ENCODE measurements at regions not wholly inside any gene's neighbourhood (a gene's known extent, or its start where the extent isn't known, plus 50 kb on each side); places are given as distances from the start of the nearest gene placed in this dataset.

DNA sequence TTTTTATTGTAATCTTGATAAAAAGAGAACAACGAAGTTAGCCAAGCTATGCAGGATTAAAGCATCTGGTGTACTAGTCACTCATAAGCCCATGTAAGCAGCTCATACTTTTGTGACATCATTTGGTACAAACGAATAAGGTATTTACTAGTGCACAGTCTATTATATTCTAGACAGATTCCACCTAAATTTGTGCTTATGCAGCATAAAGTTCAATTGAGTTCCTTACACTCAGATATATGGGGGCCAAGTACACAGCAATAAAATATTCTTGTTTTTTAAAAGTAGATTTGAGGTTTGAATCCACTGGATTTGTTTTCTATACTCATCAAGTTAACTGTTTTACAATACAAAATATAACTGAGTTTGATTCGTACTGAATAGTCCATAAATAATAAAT is 1621.2 kb downstream of the MAT2B start:
- Mint-ChIP-seq H3K4me1 (no peaks in the 10 kb centered on the region), H3K27me3 (no peaks in the 10 kb centered on the region), H3K9me3 (peaks cover 3% of the 10 kb centered on the region), H3K27ac (no peak overlapping the region), H3K36me3 (no peaks in the 10 kb centered on the region), H3K4me3 (no peak overlapping the region)
- no peak for ATAC-seq

DNA sequence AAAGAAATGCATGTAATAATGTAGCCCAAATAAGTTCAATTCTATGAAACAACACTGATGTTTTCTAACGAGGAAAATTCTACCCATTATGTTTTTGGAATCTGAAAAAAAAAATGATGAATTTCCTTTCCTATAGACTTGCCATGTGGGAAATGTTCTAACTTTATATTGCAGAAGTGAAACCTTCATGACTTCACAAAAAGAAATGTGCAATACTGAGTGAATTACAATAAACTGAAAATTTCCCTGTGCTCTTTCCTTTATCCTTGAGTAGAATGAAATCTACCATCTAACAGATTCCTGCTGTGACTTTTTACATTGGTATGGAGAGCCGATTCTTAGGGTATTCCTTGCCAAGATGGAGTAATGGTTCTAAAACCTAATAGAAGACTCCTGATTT is 1622.5 kb downstream of the MAT2B start:
- no peak overlapping the region for H3K27ac Mint-ChIP-seq
- H3K4me1 Mint-ChIP-seq, result no peaks in the 10 kb centered on the region
- no peaks in the 10 kb centered on the region for H3K36me3 Mint-ChIP-seq
- no peak for ATAC-seq
- H3K27me3 Mint-ChIP-seq, result no peaks in the 10 kb centered on the region
- H3K9me3 Mint-ChIP-seq, result peaks cover 3% of the 10 kb centered on the region
- H3K4me3 Mint-ChIP-seq, result no peak overlapping the region

DNA sequence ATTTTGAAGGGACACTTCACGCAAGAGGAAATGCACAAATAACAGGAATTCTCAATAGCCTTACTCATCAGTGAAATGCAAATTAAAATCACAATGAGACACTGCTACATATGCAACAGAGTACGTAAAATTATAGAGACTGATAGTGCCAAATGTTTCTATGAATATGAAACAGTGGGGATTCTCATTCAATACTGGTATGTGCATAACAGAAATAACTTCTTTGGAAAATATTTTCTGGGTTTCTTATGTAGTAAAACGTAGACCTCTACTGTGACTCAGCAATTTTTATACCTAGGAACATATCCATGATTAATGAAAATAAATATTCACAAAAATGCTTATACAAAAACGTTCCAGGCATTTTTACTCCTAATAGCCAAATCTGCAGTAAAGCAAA is 1625.2 kb downstream of the MAT2B start:
- no peak overlapping the region for H3K4me3 Mint-ChIP-seq
- no peaks in the 10 kb centered on the region for H3K27me3 Mint-ChIP-seq
- no peak overlapping the region for H3K27ac Mint-ChIP-seq
- ATAC-seq, result no peak
- peaks cover 3% of the 10 kb centered on the region for H3K9me3 Mint-ChIP-seq
- no peaks in the 10 kb centered on the region for H3K36me3 Mint-ChIP-seq
- no peaks in the 10 kb centered on the region for H3K4me1 Mint-ChIP-seq

DNA sequence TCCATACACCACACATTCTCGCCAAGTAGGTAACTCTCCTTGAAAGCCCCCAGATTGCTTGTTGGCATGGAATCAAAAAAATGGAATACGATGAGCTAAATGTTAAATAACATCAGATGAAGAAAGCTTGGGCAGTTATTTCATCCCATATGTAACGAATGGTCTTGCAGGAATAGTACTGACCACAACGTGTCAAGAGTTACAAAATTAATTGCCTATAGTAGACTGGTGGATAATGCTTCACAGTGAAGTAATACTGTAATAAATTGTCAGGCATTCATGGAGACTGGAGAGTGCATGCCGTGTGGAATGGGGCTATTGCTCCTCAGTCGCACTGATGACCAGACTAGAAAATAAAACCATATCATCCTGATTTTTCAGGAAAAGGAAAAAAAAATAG is 1628.7 kb downstream of the MAT2B start:
- Mint-ChIP-seq H3K27me3 (no peaks in the 10 kb centered on the region), H3K9me3 (peaks cover 3% of the 10 kb centered on the region), H3K27ac (no peak overlapping the region), H3K4me3 (no peak overlapping the region), H3K4me1 (no peaks in the 10 kb centered on the region), H3K36me3 (no peaks in the 10 kb centered on the region)
- ATAC-seq, result no peak

DNA sequence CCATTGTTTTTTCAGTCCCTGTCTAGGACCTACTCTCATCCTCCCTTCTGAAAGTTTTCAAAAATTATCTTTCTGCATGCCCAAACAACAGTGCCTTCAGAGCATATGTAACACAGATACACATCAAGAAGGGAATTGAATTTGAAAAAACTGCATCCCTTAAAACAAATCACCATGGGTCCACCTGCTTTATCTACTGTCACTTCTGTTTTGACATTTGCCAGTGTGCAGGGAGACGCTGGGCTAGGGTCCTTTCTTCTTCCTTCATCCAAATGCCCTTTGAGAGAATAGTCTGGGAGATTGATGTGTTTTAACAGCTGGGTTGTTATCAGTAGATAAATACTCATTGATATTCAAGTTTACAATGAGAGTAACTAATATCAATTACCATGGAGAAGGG is 1630.1 kb downstream of the MAT2B start:
- Mint-ChIP-seq H3K27me3 (no peaks in the 10 kb centered on the region), H3K4me1 (no peaks in the 10 kb centered on the region), H3K4me3 (no peak overlapping the region), H3K27ac (no peak overlapping the region), H3K9me3 (no peaks in the 10 kb centered on the region), H3K36me3 (no peaks in the 10 kb centered on the region)
- no peak for ATAC-seq

DNA sequence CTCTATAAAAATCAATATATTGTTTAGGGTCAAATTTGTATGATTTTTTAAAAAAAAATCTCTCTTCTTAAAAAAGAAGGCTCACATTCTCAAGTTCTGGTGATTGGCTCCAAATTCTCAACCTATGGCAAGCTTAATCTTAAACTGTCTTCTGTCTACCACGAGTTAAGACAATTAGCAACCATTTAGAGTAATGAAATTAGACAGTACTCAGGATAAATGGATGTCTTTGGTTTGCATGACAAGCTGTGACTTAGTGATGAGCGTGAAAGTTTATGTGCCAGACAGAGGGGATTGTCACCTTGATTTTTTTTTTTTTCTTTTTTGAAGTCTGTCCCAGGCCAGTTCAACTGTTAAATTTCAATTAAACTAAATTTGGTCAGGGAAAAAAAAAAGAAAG is 1632.3 kb downstream of the MAT2B start:
- Mint-ChIP-seq H3K4me1 (no peaks in the 10 kb centered on the region), H3K9me3 (no peaks in the 10 kb centered on the region), H3K36me3 (no peaks in the 10 kb centered on the region), H3K27ac (no peak overlapping the region), H3K27me3 (no peaks in the 10 kb centered on the region), H3K4me3 (no peak overlapping the region)
- ATAC-seq, result no peak

DNA sequence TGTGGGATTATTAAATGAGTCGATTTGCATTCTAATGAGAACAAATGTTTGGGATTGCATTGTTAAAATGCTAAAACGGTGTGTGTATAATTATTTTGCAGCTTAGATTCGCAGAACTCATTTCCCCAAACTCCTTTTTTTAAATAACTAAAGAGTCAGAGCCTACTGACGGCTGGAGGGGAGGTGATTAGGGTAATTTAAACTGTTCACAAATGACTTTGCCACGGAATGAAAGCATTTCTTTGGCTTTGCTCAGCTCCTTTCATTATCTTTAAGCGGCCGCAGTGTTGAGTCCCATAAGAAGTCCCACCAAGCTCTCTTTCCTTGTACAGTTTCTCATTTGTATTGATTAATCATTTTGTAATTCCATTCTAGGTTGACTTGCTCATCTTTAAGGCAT is 1632.8 kb downstream of the MAT2B start:
- Mint-ChIP-seq H3K9me3 (no peaks in the 10 kb centered on the region), H3K36me3 (no peaks in the 10 kb centered on the region), H3K27ac (no peak overlapping the region), H3K4me1 (no peaks in the 10 kb centered on the region), H3K27me3 (no peaks in the 10 kb centered on the region), H3K4me3 (no peak overlapping the region)
- ATAC-seq, result no peak

DNA sequence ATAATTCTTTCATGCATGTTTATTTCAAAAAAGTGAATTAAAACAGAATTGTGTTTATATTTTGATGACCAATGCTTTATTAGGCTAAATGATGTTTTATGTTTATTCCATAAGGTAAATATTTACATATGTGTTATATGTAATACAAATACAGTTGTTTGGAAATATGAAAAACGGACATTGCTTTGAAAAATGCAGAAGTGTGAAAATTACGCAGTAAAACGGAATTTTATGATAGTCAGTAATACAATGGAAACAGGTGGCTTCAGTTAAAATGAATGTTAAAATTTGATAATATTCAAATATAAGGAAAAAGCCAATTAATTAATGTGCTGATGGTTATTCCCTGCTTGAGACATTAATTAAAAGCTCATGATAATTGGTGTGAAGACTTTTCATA is 1633.8 kb downstream of the MAT2B start:
- Mint-ChIP-seq H3K27me3 (no peaks in the 10 kb centered on the region), H3K9me3 (no peaks in the 10 kb centered on the region), H3K27ac (no peak overlapping the region), H3K4me3 (no peak overlapping the region), H3K4me1 (no peaks in the 10 kb centered on the region), H3K36me3 (no peaks in the 10 kb centered on the region)
- no peak for ATAC-seq

DNA sequence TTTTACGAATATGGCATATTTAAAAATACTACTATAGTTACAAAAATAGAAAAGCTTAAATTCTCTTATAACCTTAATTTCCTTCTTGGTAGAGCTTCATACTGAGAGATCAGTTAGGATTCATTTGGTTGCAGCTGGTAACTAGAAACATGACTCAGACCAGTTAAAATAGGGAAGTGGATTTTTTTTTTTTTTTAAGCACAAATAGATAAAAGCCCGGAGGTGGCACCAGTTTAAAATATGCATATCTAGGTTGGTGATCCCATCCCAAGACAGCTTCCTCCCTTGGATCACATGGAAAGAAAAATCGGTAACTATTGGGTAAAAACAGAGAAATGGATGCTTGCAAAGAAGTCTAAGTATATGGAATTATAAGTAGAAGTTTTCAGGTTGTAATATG is 1634.3 kb downstream of the MAT2B start:
- ATAC-seq, result no peak
- no peaks in the 10 kb centered on the region for H3K4me1 Mint-ChIP-seq
- H3K36me3 Mint-ChIP-seq, result no peaks in the 10 kb centered on the region
- no peaks in the 10 kb centered on the region for H3K9me3 Mint-ChIP-seq
- H3K4me3 Mint-ChIP-seq, result no peak overlapping the region
- H3K27me3 Mint-ChIP-seq, result no peaks in the 10 kb centered on the region
- H3K27ac Mint-ChIP-seq, result no peak overlapping the region

DNA sequence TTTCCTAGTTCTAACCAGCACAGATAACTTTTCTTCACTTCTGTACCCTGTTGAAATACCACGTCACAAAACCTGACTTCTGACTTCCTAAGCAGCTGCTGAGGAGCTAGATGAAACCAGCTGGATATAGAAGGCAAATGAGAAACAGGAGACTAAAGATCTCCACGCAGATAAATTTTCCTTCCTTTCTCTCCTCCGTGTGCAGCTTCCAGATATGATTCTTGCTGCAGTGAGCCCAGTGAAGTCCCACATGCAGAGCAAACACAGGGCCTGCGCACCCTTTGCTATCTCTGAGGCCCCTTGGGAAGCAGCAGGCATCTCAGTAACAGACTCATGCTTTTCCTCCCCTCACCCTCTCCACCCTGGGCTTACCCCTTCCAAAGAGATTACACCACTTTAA is 1638.3 kb downstream of the MAT2B start:
- no peak for ATAC-seq
- no peaks in the 10 kb centered on the region for H3K27me3 Mint-ChIP-seq
- H3K9me3 Mint-ChIP-seq, result no peaks in the 10 kb centered on the region
- no peaks in the 10 kb centered on the region for H3K36me3 Mint-ChIP-seq
- no peaks in the 10 kb centered on the region for H3K4me1 Mint-ChIP-seq
- no peak overlapping the region for H3K27ac Mint-ChIP-seq
- no peak overlapping the region for H3K4me3 Mint-ChIP-seq

DNA sequence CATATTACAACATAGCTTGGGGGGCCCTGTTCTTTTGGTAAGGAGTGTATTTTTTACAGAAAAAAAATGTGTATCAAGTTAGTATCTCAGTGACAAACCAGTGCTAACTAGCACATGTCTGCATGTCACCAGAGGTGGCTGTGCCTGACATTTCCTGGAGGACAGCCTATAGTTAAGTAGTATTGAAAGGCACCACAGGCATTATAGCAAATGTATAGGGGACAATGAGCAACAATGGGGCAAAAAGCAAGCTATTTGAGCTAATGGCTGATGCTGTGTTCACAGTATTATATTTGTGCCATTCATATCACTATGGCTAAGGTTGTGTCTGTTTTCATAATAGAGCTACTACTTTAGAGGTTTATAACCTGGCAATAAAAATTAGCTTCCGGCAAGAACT is 1644.0 kb downstream of the MAT2B start:
- Mint-ChIP-seq H3K4me1 (no peaks in the 10 kb centered on the region), H3K9me3 (no peaks in the 10 kb centered on the region), H3K27me3 (no peaks in the 10 kb centered on the region), H3K4me3 (no peak overlapping the region), H3K27ac (no peak overlapping the region), H3K36me3 (no peaks in the 10 kb centered on the region)
- no peak for ATAC-seq

DNA sequence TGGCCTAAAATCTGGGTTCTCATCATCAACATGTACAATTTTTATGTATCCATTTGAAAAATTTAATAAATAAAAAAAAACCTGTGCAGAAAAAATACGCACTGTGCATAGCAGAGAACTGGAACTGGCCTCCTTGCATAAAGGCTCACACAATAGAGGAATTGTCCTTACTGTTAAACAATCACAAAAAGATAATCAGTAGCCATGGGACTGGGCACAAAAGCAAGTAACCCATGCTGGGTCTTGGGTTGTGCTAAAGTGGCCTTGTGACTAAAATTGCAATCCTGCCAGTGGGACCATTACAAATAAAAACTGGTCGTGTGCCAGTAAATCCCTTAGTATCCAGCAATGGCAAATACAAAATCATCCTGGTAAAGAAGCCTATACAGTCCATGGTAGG is 1646.6 kb downstream of the MAT2B start:
- no peak for ATAC-seq
- Mint-ChIP-seq H3K27ac (no peak overlapping the region), H3K9me3 (no peaks in the 10 kb centered on the region), H3K4me3 (no peak overlapping the region), H3K27me3 (no peaks in the 10 kb centered on the region), H3K36me3 (no peaks in the 10 kb centered on the region), H3K4me1 (no peaks in the 10 kb centered on the region)

DNA sequence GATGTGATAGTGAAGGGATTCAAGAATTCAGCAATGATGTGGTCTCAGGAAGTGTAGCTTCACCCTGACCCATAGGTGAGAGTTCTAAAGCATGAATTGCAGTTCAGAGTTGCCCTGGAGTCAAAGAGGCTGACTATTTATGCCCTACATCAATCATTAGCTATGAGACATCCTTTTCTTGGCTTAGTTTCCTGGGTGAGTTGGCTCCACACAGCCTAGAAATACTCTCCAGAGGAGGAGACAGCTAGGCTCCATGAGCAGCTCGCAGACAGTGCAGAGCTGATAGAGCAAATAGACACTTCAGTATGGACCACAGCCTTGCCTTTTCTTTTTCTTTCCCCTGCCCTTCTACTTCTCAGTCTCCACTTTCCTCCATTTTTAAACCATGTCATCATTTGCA is 1651.8 kb downstream of the MAT2B start:
- Mint-ChIP-seq H3K27me3 (no peaks in the 10 kb centered on the region), H3K36me3 (no peaks in the 10 kb centered on the region), H3K4me1 (peaks cover 6% of the 10 kb centered on the region), H3K9me3 (peaks cover 3% of the 10 kb centered on the region), H3K27ac (no peak overlapping the region), H3K4me3 (no peak overlapping the region)
- no peak for ATAC-seq

DNA sequence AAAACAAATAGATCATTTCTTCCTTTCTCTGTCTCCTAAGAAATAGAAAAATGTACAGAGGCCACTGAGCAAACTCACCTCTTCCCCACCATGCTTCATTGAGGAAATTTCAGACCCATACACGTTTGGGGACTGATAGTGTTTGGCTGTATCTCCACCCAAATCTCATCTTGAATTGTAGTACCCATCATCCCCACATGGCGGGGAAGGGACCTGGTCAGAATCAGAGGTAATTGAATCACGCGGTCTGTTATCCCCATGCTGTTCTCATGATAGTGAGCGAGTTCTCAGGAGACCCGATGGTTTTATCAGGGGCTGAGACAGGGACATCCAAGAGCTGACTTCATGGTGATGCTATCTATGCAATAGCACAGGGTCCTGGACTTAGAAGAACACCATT is 1655.8 kb downstream of the MAT2B start:
- Mint-ChIP-seq H3K4me3 (no peak overlapping the region), H3K9me3 (peaks cover 3% of the 10 kb centered on the region), H3K36me3 (no peaks in the 10 kb centered on the region), H3K27me3 (no peaks in the 10 kb centered on the region), H3K27ac (no peak overlapping the region), H3K4me1 (peaks cover 6% of the 10 kb centered on the region)
- ATAC-seq, result no peak

DNA sequence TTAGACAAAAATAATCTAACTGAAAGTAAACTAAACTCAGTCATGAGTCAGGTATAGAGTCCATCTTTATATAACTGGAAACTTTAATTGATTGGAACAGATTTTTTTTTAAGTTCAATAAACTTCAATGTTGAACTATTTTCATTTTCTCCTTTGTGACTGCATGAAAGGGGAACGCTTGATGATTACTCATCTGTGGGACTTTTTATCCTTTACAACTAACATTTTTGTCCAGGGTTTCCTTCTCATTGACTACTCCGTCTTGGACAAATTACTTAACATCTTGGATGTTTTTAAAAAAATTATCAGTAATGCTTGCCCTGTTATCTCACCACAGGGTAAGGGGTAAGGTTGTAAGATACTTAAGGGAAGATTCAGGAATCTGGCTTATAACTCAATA is 1658.4 kb downstream of the MAT2B start:
- Mint-ChIP-seq H3K27me3 (no peaks in the 10 kb centered on the region), H3K27ac (no peak overlapping the region), H3K36me3 (no peaks in the 10 kb centered on the region), H3K9me3 (peaks cover 3% of the 10 kb centered on the region), H3K4me1 (peaks cover 6% of the 10 kb centered on the region), H3K4me3 (no peak overlapping the region)
- no peak for ATAC-seq

DNA sequence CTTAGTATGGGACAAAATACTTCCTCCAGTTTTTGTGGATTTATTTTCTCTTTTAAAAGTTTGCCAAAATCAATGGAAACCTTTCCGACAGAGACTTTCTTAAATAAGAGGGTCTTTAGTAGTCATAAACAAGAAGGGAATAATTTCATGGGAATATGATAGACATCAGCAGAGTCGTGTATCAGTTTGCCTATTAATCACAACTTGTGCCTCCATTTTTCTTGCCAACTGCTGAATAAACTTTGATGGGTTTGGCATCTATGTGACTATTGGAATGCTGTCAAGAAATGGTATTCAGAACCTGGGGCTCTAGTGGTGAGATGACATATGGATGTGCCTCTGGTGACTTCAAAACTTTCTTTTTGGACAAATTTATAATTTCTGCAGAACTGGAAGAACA is 1668.2 kb downstream of the MAT2B start:
- Mint-ChIP-seq H3K27me3 (no peaks in the 10 kb centered on the region), H3K36me3 (no peaks in the 10 kb centered on the region), H3K4me3 (no peak overlapping the region), H3K4me1 (no peaks in the 10 kb centered on the region), H3K27ac (no peak overlapping the region), H3K9me3 (peaks cover 5% of the 10 kb centered on the region)
- no peak for ATAC-seq

DNA sequence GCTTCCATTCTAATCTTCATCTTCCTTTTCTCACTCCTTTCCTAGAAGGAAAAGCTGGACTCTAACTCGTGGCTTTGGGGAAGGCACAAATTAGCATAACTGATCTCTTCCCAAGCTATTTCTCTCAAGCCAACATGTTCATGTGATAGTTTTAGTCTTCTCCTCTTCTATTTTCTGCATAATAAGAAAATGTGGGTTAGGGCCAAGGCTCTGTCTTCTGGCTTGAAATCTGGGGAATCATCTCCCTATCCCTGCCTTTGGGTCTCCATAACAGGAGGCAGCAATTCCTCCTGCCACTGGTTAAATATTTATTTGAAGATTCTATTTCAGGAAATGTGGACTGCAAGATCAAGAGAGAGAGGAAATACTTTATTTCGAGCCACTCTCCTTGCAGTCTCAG is 1669.6 kb downstream of the MAT2B start:
- Mint-ChIP-seq H3K9me3 (peaks cover 5% of the 10 kb centered on the region), H3K36me3 (no peaks in the 10 kb centered on the region), H3K27me3 (no peaks in the 10 kb centered on the region), H3K27ac (no peak overlapping the region), H3K4me1 (no peaks in the 10 kb centered on the region), H3K4me3 (no peak overlapping the region)
- no peak for ATAC-seq
